HG02870 (cell line): ENCODE measurements at regions not wholly inside any gene's neighbourhood (a gene's known extent, or its start where the extent isn't known, plus 50 kb on each side); places are given as distances from the start of the nearest gene placed in this dataset.

Experiments
- ATAC-seq: cut with Tn5 transposase; IDR thresholded peaks from one replicate; pipeline ENCODE4 v1.9.1; 2021; ENCODE audit warnings: mild to moderate bottlenecking, moderate library complexity; ENCODE audit not compliant: unreplicated experiment

DNA sequence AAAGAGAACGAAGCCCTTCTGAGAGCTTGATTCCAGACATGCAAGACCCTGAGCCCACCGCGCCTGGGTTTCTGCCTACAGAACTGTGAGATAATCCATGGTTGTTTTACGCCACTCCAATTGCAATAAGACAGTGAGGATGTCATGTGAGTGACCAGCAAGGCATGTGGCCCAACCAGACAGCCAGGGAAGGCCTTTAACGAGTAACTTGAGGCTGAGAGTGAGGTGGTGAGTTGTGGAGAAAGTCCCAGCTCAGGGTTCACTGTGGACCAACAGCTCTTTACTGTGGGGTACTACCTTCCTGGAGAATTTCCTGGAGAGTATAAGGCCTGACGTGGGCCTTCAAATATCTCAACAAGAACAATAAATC is 153.9 kb downstream of the ETS2 start:
- no peak for ATAC-seq

DNA sequence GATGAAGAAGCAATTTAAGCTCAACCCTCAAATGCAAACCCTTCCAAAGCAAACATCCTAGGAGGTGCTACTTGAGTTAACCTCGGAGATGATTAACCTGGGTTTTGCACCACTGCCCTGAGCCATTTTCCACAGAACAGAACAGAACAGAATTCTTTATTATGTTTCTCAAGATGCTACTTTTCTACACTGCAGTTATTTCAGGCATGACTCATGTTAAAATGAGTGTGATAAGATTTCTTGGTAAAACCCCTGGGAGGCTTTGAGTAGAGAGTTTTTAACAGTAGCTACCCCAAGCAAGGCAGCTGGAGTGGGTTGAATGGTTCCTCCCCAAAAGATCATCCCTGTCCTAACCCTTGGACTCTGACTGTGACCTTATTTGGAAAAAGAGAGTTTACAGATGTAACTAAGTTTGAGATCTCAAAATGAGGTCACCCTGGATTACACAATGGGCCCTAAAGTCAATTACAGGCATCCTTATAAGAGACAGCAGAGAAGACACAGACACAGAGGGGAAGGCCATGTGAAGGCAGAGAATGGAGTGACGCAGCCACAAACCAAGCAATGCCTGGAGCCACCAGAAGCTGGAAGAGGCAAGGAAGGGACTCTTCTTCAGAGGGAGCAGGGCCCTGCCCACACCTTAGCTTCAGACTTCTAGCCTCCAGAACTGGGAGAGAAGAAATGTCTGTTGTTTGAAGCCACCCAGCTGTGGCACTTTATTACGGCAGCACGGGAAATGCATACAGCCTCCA is 153.4 kb downstream of the ETS2 start:
- no peak for ATAC-seq

GRCh38 chr21:38958323-38958705 is 152.6 kb downstream of the ETS2 start:
- no peak for ATAC-seq

- no peak for ATAC-seq
Measured at GRCh38 chr21:38957575-38958322, 152.0 kb downstream of the ETS2 start.

- ATAC-seq, result no peak
Measured at GRCh38 chr21:38956856-38957571, 151.3 kb downstream of the ETS2 start.

DNA sequence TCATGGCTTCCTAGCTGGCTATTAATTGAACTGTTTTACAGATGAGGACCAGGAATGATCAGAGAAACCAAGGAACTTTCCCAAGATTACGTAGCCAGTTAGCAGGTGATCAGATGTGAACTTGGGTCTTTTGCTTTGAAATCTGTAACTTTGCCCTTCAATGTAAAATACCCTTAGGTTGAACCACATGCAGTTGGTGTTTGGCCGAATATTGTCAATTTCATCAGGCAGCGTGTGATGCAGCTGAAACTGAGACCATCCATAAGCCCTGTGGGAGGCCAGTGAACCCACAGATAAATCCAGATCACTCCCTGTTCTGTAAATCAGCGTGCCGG is 150.8 kb downstream of the ETS2 start:
- no peak for ATAC-seq

- no peak for ATAC-seq
Measured at GRCh38 chr21:38956007-38956406, 150.3 kb downstream of the ETS2 start.

DNA sequence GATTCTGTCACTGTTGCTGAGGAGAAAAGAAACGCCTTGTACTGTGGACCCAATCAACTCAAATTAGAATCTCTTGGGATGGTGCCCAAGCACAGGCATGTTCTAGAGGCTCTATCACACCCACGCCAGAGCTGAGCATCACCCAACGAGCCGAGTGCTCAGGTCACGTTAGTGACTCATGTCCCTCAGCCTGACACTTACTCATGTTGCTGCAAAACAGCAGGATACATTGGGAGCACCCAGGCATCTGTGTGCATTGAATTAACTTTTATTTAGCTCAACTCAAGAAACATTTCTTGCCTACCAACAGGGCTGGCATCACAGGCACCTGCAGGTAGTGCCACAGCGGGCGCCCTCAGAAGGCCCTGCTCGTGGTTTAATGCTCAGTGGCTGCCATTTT is 149.8 kb downstream of the ETS2 start:
- no peak for ATAC-seq

GRCh38 chr21:38954588-38955004 is 148.9 kb downstream of the ETS2 start:
- no peak for ATAC-seq

- no peak for ATAC-seq
Measured at GRCh38 chr21:38953516-38953915, 147.8 kb downstream of the ETS2 start.

GRCh38 chr21:38952890-38953289 is 147.2 kb downstream of the ETS2 start:
- no peak for ATAC-seq

DNA sequence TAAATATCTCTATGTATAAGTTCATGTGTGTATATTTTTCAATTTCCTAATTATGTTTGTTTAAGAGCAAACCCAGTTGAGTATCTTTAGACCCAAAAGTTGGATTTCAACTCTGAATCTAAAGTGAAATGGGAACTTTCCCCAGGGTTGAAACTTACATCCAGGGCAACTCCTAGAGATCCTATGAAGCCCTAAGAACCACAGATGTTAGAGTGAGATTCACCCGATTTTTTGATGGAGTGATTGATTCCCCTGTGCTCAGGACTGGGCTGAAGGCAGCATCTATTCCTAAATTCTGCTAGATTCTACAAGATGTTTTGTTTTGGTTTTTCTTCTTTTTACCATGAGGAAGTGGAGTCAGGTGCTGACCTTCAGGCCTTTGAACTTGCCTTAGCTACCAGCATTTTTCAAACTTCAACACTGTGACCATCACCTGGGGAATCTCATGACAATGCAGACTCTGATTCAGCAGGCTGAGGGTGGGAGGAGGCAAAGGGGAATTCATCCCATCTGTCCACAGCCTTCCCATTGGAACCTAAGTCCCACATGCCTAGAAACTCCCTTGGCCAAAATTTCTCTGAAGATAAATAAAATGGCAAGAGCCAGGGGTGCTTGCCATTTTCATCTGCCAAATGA is 145.5 kb downstream of the ETS2 start:
- ATAC-seq, result no peak

DNA sequence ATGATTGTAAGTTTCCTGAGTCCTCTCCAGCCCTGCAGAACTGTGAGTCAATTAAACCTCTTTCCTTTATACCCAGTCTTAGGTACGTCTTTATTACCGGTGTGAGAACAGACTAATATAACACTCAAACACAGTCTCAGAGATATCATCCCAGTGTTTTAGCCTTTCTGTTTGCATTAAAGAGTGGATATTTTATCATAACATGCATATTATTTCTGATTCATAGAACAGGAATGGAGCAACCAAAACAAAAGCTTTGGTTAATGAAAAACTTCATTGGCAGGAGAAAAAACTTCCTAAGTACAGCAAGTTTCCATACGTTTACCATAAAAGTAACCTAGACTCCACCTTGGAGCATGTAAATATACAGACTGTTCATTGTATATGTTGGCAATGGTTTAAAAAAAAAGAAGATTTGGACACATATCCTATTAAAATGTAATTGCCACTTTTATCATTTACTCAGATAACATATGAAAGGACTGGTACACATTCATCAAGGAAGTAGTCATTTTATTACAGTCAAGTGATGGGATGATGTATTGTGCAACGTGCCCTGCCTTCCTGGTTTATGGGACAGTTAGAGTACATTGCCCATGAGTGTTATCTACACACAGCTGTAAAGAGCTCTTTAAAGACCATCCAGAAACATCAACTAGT is 144.8 kb downstream of the ETS2 start:
- no peak for ATAC-seq

- ATAC-seq, result no peak
Measured at GRCh38 chr21:38949070-38949380, 143.3 kb downstream of the ETS2 start.

DNA sequence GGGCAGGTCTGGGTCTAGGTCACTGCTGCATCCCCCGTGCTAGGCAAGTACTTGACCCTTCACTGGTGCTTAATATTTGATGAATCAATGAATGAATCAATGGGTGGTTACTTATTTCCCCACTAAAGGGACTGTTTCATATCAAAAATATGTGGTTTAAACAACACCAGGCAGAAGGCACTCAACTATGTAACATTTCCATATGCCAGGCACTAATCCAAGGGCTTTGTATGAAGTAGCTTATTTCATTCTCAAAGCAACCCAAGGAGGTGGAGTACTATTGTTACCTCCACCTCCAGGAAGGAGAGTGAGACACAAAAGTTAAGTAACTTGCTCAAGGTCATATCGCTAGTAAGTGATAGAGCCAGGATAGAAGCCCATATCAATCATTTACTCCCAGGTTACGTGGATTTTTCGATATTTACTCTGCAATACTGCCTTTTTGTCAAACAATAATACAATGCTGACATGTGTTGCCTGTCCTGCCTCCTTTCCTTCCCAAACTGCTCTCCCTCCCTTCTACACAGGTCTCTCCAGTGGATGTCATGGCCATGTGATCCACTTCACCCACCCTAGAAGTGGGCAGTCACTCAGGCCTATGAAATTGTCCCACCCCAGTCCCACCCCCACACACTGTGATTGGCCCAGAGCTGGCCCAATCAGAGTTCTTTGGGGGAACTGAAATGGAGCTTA is 142.8 kb downstream of the ETS2 start:
- no peak for ATAC-seq

GRCh38 chr21:38945545-38946245 is 140.0 kb downstream of the ETS2 start:
- no peak for ATAC-seq

- no peak for ATAC-seq
Measured at GRCh38 chr21:38944903-38945302, 139.2 kb downstream of the ETS2 start.

- no peak for ATAC-seq
Measured at GRCh38 chr21:38944402-38944801, 138.7 kb downstream of the ETS2 start.

GRCh38 chr21:38942748-38943211 is 137.1 kb downstream of the ETS2 start:
- no peak for ATAC-seq

- no peak for ATAC-seq
Measured at GRCh38 chr21:38938769-38939168, 133.0 kb downstream of the ETS2 start.
